ENCODE measurements at regions not wholly inside any gene's neighbourhood (a gene's known extent, or its start where the extent isn't known, plus 50 kb on each side); places are given as distances from the start of the nearest gene placed in this dataset.

DNA sequence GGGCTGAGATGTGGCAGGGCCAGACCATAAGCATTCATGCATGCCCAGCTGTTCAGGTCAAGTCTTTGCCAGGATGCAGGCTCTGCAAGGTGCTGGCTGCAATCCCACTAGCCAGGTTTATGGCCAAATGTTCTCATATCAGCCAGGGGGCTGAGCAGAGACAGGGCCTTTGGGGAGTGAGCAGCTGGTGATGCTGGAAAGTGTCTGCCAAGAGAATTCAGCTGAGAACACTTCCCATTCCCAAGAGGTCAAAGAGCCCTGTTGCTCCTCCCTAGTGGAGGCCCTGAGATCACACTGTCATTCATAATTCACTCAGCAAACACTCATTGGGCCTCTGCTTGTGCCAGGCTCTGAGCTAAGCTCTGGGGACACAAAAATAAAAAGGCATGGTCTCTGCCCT is 150.3 kb downstream of the DMRTA2 start:
- TF ChIP-seq, protein P1, sequence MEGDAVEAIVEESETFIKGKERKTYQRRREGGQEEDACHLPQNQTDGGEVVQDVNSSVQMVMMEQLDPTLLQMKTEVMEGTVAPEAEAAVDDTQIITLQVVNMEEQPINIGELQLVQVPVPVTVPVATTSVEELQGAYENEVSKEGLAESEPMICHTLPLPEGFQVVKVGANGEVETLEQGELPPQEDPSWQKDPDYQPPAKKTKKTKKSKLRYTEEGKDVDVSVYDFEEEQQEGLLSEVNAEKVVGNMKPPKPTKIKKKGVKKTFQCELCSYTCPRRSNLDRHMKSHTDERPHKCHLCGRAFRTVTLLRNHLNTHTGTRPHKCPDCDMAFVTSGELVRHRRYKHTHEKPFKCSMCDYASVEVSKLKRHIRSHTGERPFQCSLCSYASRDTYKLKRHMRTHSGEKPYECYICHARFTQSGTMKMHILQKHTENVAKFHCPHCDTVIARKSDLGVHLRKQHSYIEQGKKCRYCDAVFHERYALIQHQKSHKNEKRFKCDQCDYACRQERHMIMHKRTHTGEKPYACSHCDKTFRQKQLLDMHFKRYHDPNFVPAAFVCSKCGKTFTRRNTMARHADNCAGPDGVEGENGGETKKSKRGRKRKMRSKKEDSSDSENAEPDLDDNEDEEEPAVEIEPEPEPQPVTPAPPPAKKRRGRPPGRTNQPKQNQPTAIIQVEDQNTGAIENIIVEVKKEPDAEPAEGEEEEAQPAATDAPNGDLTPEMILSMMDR (conservative IDR thresholded peaks at IDR 0.05): no peak
- TF ChIP-seq ZFX (IDR thresholded peaks at IDR 0.05): no peak

All from C4-2B (cell line).